WTC11 (cell line): ENCODE measurements at regions not wholly inside any gene's neighbourhood (a gene's known extent, or its start where the extent isn't known, plus 50 kb on each side); places are given as distances from the start of the nearest gene placed in this dataset.

ENCODE experiments used
- ATAC-seq: fragments of 200-7000 bp; cut with Tn5 transposase; 2 replicates; pipeline ENCODE4 v1.10.0; 2021; ENCODE audit warnings: mild to moderate bottlenecking, moderate library complexity
- CTCF ChIA-PET: fragments of 300-600 bp; sonication (Branson Sonifier 250); formaldehyde crosslinking; loops from one replicate; lab custom pipeline; 2021; ENCODE audit warnings: antibody characterized with exemption; lab: Charles Lee
- POLR2A ChIA-PET: fragments of 350-600 bp; sonication (Branson Sonifier 250); formaldehyde crosslinking; loops from one replicate; lab custom pipeline; 2021; ENCODE audit warnings: antibody characterized with exemption; lab: Charles Lee
- DNase-seq: peaks from one replicate; pipeline ENCODE4 v3.0.0; 2021; ENCODE audit warnings: low spot score
- H3K27ac Mint-ChIP-seq: 2 replicates; pipeline ENCODE4 v1.8.0; 2021; ENCODE audit warnings: mixed read lengths
- H3K27me3 Mint-ChIP-seq: 2 replicates; pipeline ENCODE4 v1.8.0; 2021; ENCODE audit warnings: low read depth, mild to moderate bottlenecking, moderate library complexity, mixed read lengths
- H3K36me3 Mint-ChIP-seq: 2 replicates; pipeline ENCODE4 v1.8.0; 2021; ENCODE audit warnings: mixed read lengths
- H3K4me1 Mint-ChIP-seq: 2 replicates; pipeline ENCODE4 v1.8.0; 2022; ENCODE audit warnings: mixed read lengths
- H3K4me3 Mint-ChIP-seq: 2 replicates; pipeline ENCODE4 v1.8.0; 2021; ENCODE audit warnings: mild to moderate bottlenecking, moderate library complexity, mixed read lengths
- H3K9me3 Mint-ChIP-seq: 2 replicates; pipeline ENCODE4 v1.8.0; 2021; ENCODE audit warnings: mixed read lengths
- EMX1 ChIP-seq: fragments of 250-450 bp; sonication (Bioruptor Pico); IDR thresholded peaks from 2 replicates; pipeline ENCODE4 v1.8.0; 2021; ENCODE audit warnings: mild to moderate bottlenecking
- ESRRA ChIP-seq: sonication (generic); formaldehyde crosslinking; IDR thresholded peaks from 2 replicates; pipeline ENCODE4 v1.8.1; 2022; ENCODE audit warnings: mild to moderate bottlenecking, missing genetic modification reagents, borderline replicate concordance
- GRHL2 ChIP-seq: fragments of 250-450 bp; sonication (Bioruptor Pico); IDR thresholded peaks from 2 replicates; pipeline ENCODE4 v1.8.0; 2022; ENCODE audit warnings: mild to moderate bottlenecking, moderate library complexity; ENCODE audit not compliant: insufficient replicate concordance, severe bottlenecking
- IRF2 ChIP-seq: sonication (generic); formaldehyde crosslinking; IDR thresholded peaks from 2 replicates; pipeline ENCODE4 v1.8.0; 2022; ENCODE audit warnings: low read depth, missing genetic modification reagents, borderline replicate concordance
- NFE2L1 ChIP-seq: sonication (generic); formaldehyde crosslinking; IDR thresholded peaks from 2 replicates; pipeline ENCODE4 v1.8.1; 2023; ENCODE audit warnings: missing genetic modification reagents
- NR1H2 ChIP-seq: sonication (generic); formaldehyde crosslinking; IDR thresholded peaks from 2 replicates; pipeline ENCODE4 v1.9.0; 2021; ENCODE audit warnings: mild to moderate bottlenecking, moderate library complexity, missing genetic modification reagents
- NR2C2 ChIP-seq: sonication (generic); formaldehyde crosslinking; IDR thresholded peaks from 2 replicates; pipeline ENCODE4 v1.8.0; 2022; ENCODE audit warnings: mild to moderate bottlenecking, missing genetic modification reagents
- PRRX2 ChIP-seq: fragments of 250-450 bp; sonication (Bioruptor Pico); IDR thresholded peaks from 2 replicates; pipeline ENCODE4 v1.8.0; 2021; ENCODE audit warnings: mild to moderate bottlenecking
- ZNF138 ChIP-seq: sonication (generic); formaldehyde crosslinking; conservative IDR thresholded peaks from 2 replicates; pipeline ENCODE4 v1.8.1; 2022; ENCODE audit warnings: mild to moderate bottlenecking, moderate library complexity, missing genetic modification reagents
- ZNF317 ChIP-seq: sonication (generic); formaldehyde crosslinking; IDR thresholded peaks from 2 replicates; pipeline ENCODE4 v1.8.1; 2023; ENCODE audit warnings: low read depth, mild to moderate bottlenecking, moderate library complexity, missing genetic modification reagents, borderline replicate concordance
- ZNF671 ChIP-seq: fragments of 250-450 bp; sonication (Bioruptor Pico); IDR thresholded peaks from 2 replicates; pipeline ENCODE4 v1.8.0; 2021; ENCODE audit warnings: mild to moderate bottlenecking
- TF ChIP-seq, protein P1 (sequence below): sonication (generic); formaldehyde crosslinking; IDR thresholded peaks from 2 replicates; pipeline ENCODE4 v1.8.1; 2023; ENCODE audit warnings: mild to moderate bottlenecking, missing genetic modification reagents, moderate library complexity
- TF ChIP-seq, protein P2 (sequence below): sonication (generic); formaldehyde crosslinking; IDR thresholded peaks from 2 replicates; pipeline ENCODE4 v1.8.1; 2022; ENCODE audit warnings: missing genetic modification reagents, borderline replicate concordance
- TF ChIP-seq, protein P3 (sequence below): sonication (generic); formaldehyde crosslinking; conservative IDR thresholded peaks from 2 replicates; pipeline ENCODE4 v1.8.1; 2022; ENCODE audit warnings: mild to moderate bottlenecking, missing genetic modification reagents
- TF ChIP-seq, protein P4 (sequence below): fragments of 250-450 bp; sonication (Bioruptor Pico); IDR thresholded peaks from 2 replicates; pipeline ENCODE4 v2.1.2; 2022; ENCODE audit warnings: mild to moderate bottlenecking, moderate library complexity
- TF ChIP-seq, protein P5 (sequence below): fragments of 250-450 bp; sonication (Bioruptor Pico); IDR thresholded peaks from 2 replicates; pipeline ENCODE4 v1.9.0; 2021; ENCODE audit warnings: moderate library complexity, mild to moderate bottlenecking, inconsistent platforms, borderline replicate concordance
- TF ChIP-seq, protein P6 (sequence below): sonication (generic); formaldehyde crosslinking; IDR thresholded peaks from 2 replicates; pipeline ENCODE4 v1.8.0; 2023; ENCODE audit warnings: missing genetic modification reagents
- TF ChIP-seq, protein P7 (sequence below): sonication (generic); formaldehyde crosslinking; IDR thresholded peaks from 2 replicates; pipeline ENCODE4 v1.8.0; 2023; ENCODE audit warnings: missing genetic modification reagents, mild to moderate bottlenecking, borderline replicate concordance
- TF ChIP-seq, protein P8 (sequence below): sonication (generic); formaldehyde crosslinking; IDR thresholded peaks from 2 replicates; pipeline ENCODE4 v1.8.1; 2023; ENCODE audit warnings: mild to moderate bottlenecking, missing genetic modification reagents, moderate library complexity
- TF ChIP-seq, protein P9 (sequence below): sonication (generic); formaldehyde crosslinking; IDR thresholded peaks from 2 replicates; pipeline ENCODE4 v1.8.0; 2023; ENCODE audit warnings: mild to moderate bottlenecking, missing genetic modification reagents

DNA sequence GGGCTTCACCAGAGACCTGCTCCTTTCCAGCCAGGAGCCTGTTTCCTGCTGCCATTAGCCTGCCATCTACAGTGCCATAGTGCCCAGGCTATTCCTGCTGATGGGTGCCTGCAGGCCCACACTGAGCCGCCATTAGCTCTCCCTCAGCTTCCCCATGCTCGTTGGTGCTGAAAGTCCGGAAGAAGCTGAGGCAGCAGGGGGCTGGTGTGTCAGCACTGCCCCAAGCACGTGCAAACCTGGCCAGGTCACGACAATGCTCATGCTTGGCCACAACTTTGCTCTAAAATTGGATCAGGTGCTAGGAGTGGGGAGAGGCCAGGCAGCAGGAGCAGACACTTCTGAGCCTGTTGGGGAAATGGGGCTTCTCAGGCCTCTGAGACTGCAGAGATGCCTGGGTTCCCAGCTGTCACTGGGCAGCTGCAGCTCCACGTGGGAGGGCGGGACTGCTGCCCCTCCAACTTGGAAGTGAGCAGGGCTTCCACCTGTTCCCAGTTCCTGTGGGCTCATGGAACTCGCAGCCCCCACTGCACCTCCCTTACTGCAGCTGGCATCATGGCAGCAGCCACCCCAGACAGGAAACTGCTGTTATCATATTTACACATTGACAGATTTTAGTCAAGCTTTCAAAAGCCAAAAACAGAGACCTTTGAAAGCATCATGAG lies 913.9 kb downstream of the FSTL5 start:
- ChIA-PET CTCF (no interaction called here), POLR2A (no interaction called here)
- Mint-ChIP-seq H3K4me3 (no peak overlapping the region), H3K9me3 (peaks cover 27% of the 10 kb centered on the region), H3K27ac (no peak overlapping the region), H3K27me3 (no peaks in the 10 kb centered on the region), H3K4me1 (no peaks in the 10 kb centered on the region), H3K36me3 (peaks cover 13% of the 10 kb centered on the region)
- DNase-seq (no peak), ATAC-seq (no peak)
- TF ChIP-seq, protein P1, sequence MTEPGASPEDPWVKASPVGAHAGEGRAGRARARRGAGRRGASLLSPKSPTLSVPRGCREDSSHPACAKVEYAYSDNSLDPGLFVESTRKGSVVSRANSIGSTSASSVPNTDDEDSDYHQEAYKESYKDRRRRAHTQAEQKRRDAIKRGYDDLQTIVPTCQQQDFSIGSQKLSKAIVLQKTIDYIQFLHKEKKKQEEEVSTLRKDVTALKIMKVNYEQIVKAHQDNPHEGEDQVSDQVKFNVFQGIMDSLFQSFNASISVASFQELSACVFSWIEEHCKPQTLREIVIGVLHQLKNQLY (CRISPR knock-in tag): no peak
- no peak for TF ChIP-seq NFE2L1 (CRISPR knock-in tag)
- TF ChIP-seq, protein P2, sequence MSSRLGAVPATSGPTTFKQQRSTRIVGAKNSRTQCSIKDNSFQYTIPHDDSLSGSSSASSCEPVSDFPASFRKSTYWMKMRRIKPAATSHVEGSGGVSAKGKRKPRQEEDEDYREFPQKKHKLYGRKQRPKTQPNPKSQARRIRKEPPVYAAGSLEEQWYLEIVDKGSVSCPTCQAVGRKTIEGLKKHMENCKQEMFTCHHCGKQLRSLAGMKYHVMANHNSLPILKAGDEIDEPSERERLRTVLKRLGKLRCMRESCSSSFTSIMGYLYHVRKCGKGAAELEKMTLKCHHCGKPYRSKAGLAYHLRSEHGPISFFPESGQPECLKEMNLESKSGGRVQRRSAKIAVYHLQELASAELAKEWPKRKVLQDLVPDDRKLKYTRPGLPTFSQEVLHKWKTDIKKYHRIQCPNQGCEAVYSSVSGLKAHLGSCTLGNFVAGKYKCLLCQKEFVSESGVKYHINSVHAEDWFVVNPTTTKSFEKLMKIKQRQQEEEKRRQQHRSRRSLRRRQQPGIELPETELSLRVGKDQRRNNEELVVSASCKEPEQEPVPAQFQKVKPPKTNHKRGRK (CRISPR knock-in tag): no peak
- TF ChIP-seq EMX1 (CRISPR knock-in tag): no peak
- no peak for TF ChIP-seq PRRX2 (CRISPR knock-in tag)
- TF ChIP-seq, protein P3, sequence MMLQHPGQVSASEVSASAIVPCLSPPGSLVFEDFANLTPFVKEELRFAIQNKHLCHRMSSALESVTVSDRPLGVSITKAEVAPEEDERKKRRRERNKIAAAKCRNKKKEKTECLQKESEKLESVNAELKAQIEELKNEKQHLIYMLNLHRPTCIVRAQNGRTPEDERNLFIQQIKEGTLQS (CRISPR knock-in tag): no peak
- TF ChIP-seq ESRRA (CRISPR knock-in tag): no peak
- no peak for TF ChIP-seq ZNF671 (CRISPR knock-in tag)
- TF ChIP-seq, protein P4, sequence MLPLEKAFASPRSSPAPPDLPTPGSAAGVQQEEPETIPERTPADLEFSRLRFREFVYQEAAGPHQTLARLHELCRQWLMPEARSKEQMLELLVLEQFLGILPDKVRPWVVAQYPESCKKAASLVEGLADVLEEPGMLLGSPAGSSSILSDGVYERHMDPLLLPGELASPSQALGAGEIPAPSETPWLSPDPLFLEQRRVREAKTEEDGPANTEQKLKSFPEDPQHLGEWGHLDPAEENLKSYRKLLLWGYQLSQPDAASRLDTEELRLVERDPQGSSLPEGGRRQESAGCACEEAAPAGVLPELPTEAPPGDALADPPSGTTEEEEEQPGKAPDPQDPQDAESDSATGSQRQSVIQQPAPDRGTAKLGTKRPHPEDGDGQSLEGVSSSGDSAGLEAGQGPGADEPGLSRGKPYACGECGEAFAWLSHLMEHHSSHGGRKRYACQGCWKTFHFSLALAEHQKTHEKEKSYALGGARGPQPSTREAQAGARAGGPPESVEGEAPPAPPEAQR (CRISPR knock-in tag): no peak
- no peak for TF ChIP-seq GRHL2
- TF ChIP-seq, protein P5, sequence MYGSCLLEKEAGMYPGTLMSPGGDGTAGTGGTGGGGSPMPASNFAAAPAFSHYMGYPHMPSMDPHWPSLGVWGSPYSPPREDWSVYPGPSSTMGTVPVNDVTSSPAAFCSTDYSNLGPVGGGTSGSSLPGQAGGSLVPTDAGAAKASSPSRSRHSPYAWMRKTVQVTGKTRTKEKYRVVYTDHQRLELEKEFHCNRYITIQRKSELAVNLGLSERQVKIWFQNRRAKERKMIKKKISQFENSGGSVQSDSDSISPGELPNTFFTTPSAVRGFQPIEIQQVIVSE (CRISPR knock-in tag): no peak
- TF ChIP-seq NR1H2: no peak
- no peak for TF ChIP-seq IRF2 (CRISPR knock-in tag)

DNA sequence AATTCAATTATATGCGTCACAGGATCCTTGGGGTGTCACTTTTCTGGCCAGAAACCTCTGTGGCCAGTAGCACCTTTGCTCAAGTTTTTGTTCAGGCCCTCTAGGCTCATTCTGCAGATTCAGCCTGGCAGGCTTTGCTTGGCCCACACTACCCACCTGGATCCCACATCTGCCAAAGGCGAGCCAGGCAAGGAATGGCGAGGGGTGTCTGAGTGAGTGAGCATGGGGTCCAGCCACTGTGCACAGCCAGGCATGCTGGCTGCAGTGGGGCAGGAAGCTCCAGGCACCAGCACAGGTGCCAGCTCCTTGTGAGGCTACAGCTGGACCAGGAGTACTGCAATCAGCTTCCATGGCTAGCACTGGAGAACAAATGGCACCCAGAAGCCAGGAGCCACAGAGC lies 914.9 kb downstream of the FSTL5 start:
- CTCF ChIA-PET: no interaction called here
- POLR2A ChIA-PET: no interaction called here
- no peak for ATAC-seq
- Mint-ChIP-seq H3K36me3 (peaks cover 5% of the 10 kb centered on the region), H3K4me1 (no peaks in the 10 kb centered on the region), H3K9me3 (peaks cover 28% of the 10 kb centered on the region), H3K27me3 (no peaks in the 10 kb centered on the region), H3K4me3 (no peak overlapping the region), H3K27ac (no peak overlapping the region)
- no peak for DNase-seq
- no peak for TF ChIP-seq ZNF317 (CRISPR knock-in tag)
- TF ChIP-seq, protein P6, sequence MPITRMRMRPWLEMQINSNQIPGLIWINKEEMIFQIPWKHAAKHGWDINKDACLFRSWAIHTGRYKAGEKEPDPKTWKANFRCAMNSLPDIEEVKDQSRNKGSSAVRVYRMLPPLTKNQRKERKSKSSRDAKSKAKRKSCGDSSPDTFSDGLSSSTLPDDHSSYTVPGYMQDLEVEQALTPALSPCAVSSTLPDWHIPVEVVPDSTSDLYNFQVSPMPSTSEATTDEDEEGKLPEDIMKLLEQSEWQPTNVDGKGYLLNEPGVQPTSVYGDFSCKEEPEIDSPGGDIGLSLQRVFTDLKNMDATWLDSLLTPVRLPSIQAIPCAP: no peak
- no peak for TF ChIP-seq NR2C2
- TF ChIP-seq, protein P7, sequence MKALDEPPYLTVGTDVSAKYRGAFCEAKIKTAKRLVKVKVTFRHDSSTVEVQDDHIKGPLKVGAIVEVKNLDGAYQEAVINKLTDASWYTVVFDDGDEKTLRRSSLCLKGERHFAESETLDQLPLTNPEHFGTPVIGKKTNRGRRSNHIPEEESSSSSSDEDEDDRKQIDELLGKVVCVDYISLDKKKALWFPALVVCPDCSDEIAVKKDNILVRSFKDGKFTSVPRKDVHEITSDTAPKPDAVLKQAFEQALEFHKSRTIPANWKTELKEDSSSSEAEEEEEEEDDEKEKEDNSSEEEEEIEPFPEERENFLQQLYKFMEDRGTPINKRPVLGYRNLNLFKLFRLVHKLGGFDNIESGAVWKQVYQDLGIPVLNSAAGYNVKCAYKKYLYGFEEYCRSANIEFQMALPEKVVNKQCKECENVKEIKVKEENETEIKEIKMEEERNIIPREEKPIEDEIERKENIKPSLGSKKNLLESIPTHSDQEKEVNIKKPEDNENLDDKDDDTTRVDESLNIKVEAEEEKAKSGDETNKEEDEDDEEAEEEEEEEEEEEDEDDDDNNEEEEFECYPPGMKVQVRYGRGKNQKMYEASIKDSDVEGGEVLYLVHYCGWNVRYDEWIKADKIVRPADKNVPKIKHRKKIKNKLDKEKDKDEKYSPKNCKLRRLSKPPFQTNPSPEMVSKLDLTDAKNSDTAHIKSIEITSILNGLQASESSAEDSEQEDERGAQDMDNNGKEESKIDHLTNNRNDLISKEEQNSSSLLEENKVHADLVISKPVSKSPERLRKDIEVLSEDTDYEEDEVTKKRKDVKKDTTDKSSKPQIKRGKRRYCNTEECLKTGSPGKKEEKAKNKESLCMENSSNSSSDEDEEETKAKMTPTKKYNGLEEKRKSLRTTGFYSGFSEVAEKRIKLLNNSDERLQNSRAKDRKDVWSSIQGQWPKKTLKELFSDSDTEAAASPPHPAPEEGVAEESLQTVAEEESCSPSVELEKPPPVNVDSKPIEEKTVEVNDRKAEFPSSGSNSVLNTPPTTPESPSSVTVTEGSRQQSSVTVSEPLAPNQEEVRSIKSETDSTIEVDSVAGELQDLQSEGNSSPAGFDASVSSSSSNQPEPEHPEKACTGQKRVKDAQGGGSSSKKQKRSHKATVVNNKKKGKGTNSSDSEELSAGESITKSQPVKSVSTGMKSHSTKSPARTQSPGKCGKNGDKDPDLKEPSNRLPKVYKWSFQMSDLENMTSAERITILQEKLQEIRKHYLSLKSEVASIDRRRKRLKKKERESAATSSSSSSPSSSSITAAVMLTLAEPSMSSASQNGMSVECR (CRISPR knock-in tag): no peak
- TF ChIP-seq, protein P8, sequence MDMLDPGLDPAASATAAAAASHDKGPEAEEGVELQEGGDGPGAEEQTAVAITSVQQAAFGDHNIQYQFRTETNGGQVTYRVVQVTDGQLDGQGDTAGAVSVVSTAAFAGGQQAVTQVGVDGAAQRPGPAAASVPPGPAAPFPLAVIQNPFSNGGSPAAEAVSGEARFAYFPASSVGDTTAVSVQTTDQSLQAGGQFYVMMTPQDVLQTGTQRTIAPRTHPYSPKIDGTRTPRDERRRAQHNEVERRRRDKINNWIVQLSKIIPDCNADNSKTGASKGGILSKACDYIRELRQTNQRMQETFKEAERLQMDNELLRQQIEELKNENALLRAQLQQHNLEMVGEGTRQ (CRISPR knock-in tag): no peak
- TF ChIP-seq, protein P9, sequence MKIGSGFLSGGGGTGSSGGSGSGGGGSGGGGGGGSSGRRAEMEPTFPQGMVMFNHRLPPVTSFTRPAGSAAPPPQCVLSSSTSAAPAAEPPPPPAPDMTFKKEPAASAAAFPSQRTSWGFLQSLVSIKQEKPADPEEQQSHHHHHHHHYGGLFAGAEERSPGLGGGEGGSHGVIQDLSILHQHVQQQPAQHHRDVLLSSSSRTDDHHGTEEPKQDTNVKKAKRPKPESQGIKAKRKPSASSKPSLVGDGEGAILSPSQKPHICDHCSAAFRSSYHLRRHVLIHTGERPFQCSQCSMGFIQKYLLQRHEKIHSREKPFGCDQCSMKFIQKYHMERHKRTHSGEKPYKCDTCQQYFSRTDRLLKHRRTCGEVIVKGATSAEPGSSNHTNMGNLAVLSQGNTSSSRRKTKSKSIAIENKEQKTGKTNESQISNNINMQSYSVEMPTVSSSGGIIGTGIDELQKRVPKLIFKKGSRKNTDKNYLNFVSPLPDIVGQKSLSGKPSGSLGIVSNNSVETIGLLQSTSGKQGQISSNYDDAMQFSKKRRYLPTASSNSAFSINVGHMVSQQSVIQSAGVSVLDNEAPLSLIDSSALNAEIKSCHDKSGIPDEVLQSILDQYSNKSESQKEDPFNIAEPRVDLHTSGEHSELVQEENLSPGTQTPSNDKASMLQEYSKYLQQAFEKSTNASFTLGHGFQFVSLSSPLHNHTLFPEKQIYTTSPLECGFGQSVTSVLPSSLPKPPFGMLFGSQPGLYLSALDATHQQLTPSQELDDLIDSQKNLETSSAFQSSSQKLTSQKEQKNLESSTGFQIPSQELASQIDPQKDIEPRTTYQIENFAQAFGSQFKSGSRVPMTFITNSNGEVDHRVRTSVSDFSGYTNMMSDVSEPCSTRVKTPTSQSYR (CRISPR knock-in tag): no peak
- TF ChIP-seq PRRX2 (CRISPR knock-in tag): no peak
- no peak for TF ChIP-seq ZNF138 (CRISPR knock-in tag)
